ENCODE measurements at regions not wholly inside any gene's neighbourhood (a gene's known extent, or its start where the extent isn't known, plus 50 kb on each side); places are given as distances from the start of the nearest gene placed in this dataset.

DNA sequence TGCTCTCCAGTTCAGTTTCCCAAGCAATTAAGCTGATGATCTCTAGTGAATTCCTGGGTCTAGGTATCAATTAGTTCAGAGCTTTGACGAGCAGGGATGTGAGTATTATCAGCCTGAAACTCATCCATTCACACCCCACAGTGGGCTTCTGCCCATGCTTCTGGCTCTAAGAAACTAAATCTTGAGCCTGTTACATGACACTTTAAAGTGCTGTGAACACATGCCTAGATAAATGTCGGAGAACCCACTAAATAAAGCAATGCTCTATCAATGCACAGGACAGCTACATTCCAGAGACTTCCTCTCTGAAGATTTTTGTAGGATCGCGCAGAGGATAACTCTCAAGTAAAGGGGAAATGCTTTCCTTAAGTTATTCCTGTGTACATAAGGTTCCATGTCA is 356.5 kb upstream of the TNP1 start:
- no peak for DNase-seq

DNA sequence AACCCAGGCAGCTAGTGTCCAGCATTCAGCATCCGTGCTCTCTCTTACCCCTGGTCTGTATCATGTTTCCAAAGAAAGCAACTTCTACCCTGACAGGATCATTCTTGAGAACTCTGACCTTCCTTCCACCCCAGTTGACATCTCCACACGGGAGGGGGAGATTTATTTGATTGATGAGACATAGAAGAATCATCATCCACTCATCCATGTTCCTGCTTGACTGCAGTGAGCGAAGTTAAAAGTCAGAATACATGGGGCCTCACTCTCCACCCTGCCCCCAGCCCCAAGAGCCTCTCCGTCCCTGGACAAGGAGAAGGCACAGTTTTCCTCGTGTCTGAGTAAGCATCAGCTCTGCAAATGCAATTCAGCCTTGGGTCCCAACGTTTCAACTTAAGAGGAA is 356.0 kb upstream of the TNP1 start:
- no peak for DNase-seq

DNA sequence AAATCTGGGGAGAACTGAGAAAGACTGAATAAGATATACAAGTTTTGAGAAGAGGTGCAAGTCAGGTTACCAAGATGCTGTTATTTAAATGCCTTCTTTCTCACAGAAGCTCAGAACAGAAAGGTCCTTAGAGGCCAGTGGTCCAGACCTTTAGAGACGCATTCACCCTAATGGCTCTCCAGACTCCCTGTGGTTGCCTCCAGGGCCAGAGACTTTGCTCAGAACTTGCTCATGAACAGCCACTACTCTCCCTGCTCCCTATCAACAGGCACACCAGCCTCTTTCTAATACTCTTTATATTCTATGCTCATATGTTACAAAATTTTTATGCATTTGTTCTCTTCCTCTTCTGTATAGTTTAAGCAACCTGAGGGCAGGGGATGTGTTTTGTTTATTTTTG is 349.0 kb upstream of the TNP1 start:
- no peak for DNase-seq

DNA sequence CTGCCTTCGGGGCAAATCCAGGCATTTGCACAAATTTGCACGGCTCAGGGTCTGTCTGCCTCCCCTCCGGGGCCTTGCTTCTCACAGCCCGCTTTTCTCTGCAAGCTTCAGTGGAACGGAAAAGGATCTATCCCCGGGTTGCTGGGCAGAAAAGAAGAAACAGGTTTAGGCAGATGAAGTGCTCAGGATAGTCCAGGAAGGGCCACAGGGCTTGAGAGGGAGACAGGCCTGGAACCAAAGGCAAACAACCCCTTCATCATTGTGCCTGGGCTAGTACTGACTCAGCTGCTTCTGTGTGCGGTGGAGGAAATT is 347.8 kb upstream of the TNP1 start:
- no peak for DNase-seq

DNA sequence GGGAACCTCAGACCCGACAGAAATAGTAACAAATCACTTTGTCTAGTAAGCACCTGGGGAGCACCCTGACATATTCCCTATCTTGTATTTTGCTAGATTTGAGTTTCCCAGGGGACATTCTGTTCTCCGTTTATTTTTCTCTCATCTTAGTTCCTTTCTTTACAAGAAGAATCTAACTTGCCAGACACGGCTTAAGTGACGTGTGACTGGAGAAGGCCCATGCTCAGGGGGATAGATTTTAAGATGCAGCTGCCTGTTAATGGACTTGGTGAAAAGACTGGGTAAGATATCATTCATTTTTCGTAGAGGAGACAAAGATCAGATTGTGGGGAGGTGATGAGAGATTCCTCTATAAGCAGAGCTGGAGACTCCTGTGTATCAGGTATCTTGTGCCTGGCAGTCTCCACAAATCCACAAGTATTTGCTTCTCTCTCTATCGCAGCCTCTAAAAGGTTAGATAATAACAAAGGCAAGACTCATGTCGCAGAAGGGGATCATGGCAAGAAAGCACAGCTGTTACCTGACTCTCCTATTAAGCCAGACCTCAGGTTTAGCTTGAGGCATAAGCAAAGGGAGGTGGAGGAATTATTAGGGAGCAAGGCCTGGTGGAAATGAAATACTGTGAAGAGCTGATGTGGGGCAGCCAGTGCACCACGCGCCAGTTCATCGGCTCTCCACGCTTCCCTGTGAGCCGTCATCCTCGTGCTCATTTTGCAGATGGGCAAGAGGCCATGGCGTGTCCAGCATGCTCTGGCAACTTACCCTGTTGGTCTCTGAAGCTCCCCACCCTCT is 347.2 kb upstream of the TNP1 start:
- no peak for DNase-seq

DNA sequence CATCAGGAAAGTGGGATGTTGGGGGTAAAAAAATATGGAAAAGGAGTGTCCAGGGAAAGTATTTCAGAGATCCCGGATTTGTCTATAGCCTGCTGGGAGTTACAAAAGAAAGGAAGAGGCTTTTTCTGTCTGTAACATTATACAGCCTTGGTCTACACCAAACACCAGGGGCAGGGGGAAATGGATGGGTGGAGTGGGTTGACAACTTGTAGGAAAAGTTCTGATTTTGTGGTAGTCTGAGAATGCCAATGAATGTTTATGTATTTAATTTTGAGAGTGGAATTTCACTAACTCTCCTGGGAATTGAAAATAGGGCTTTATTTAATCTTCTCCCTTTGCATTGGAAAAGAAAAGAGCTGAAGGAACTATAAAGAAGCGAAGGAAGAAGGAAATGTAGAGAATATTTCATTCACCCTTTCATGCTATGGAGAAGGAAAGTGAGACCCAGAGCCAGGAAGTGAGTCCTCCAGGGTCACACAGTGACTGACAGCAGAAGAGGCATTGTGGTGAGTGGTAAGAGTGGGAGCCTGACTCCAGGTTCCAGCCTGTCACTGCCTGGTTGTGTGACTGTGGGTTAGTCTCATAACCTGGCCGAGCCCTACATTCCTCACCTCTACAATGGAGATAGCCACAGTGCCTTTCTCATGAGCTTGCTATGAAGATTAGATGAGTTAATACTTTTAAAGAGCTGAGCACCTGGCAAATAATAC is 346.3 kb upstream of the TNP1 start:
- DNase-seq = no peak

DNA sequence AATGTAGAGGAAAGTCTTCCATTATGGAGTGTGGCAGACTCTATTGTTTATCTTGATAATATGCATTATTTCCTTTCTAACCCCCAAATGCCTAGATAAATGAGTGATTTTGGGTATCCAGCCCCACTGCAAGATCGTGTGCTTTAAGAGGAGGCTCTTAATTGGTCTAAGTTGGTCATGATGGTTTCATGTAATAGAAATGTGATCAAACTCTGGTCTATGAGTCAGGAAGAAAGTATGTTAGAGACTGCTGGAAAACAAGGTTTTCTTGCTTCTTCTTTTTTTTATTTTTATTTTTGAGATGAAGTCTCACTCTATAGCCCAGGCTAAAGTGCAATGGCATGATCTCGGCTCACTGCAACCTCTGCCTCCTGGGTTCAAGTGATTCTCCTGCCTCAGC is 344.5 kb upstream of the TNP1 start:
- DNase-seq = no peak

DNA sequence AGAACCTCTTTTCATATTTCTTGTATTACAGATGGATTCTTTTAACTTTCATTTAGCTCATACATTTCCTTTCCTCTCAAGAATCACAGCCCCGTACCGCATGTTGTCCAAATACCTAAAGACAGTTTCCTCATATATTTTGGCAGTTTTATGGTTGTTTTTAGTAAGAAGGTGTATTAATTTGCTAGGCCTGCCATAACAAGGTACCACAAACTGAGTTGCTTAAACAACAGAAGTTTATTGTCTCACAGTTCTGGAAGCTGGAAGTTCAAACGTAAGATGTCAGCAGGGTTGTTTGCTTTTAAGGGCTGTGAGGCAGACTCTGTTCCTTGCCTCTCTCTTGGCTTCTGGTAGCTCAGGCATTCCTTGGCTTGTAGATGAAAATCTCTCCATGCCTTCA is 343.2 kb upstream of the TNP1 start:
- DNase-seq = no peak

DNA sequence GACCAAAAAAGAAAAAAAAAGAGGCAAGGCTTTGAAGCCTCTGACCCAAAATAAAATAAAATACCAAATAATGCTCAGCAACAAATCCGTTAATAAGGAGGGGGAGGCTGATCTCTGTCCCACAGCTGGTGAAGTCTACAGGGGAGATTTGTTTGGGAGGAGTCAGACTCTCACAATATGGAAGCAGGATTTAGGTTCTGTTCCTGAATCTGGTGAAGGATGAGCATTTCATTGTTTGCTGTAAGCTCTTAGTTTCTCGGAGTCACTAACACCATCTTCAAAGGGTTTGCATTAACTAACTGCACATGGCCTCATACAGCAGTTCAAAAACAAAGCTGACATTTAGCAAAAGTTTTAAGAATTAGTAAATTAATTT is 339.4 kb upstream of the TNP1 start:
- no peak for DNase-seq

DNA sequence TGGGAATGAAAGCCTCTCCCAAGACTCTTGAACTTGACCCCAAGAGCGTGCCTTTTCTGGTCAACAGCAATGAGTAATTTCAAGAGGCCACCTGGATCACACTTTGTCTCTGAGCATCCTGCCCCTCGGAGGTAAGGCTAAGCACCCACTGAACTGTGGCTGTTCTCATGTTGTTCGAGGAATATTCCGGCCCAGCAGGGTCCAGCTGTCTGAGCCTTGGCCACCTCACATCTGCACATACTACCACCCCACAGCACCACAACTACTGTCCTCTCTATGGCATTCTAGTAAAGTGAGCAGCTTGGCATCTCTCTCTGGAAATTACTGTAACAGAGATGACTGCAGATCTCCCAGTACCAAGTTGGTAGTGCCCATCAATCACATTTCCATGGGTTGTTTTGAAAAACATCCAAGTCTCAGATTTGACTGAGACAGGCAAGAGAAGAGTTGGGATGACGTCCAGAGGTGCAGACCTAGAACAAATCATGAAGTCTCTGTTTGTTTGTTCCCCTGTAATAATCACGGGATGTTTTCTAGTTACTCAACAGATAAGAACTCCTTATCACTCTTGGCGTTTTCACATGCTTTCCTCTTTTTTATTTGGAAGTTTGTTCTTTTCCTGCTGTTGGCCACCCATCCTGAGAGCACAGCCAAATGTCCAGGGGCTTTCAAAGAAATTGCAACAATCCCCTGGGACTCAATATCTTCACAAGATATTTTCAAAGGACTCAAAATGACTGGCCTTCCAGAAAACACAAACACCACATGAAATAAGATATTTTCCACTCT is 336.0 kb upstream of the TNP1 start:
- no peak for DNase-seq

DNA sequence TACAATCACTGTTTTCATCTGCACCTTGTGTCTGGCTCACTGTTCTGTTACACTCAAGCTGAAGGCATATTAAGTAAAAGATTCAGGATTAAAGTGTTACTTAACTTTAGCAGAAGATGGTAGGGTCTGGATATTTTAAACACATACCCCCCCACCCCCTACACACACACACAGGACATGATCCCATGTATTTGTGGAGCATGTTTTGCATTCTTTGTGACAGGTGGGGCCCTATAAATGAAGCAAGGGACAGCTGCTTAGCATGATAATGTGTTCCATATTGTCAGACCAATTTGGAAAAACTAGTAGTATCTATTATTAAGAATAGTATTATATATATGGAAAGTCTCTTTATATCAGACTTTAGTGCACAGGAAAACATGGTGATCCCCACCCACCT is 335.2 kb upstream of the TNP1 start:
- DNase-seq = no peak

DNA sequence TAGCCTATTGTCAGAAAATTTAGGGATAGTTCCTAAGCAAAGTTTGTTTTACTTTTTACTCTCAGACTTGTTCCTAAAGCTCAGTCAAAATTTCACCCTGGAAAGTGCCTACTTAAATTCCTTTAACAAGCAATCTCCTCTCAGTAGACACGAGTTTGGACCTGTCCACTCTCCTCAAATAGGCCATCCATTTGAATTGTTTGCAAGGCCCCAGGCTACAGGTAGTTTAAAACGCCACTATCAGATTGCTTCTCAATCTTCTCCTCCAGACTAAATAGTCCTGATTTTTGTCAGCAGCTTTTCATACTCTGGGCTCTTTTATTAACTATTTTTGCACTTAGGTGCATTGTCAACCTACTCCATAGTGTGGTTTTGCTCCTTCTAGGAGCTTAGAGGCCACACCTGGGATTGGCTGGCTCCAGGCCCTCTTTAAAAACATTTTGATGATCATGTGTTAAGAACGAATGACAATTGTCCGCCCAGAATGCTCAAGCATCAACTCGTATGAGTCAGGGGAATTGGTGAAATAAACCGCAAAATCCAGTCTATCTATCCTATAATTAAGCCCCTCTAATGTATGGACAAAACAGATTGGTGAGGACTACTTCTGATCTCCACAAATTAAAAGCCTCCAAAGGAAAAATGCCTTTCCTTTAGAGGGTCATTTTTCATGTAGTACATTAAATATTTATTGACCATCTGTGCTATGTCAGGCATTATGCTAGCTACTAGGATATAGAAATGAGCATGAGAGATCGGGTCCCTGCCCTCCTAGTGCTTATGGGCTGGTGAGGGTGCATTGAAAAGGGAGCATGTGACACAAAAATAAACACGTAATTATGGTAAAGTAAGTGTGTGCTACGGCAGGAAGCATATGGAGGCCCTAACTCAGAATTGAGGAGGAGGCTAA is 333.8 kb upstream of the TNP1 start:
- DNase-seq = no peak

DNA sequence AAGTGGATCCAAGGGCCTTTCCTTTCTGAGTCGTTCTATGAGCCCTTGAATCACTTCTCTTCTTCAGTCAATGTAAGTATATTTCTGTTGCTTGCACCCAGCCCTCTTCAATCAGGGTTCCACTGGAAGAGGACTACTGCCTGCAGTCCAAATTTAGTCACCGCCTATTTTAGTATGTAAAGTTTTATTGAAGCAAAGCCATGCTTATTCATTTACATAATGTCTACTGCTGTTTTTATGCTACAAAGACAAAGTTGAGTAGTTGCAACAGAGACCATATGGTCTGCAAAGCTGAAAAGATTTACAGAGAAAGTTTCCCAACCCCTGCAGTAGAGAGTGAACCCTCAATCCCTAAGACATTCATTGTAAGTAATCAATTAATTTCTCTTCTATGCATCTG is 332.5 kb upstream of the TNP1 start:
- no peak for DNase-seq

DNA sequence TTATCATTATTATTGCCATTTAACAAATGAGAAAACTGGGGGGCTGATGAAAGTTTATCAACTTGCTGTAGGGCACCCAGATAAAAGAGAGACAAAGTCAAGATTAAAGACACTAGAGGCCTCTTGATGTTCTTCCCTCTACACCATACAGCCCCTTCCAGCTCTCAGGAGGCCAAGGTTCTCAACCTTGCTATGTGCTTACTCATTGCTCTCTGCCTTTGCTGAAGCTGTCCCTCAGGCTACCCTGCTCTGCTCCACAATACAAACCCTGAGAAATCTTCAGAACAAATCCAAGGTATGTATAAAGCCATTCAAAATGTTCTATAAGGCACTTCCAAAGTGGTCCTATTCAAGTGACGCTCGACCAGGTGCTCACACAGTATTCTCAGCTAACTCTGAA is 329.9 kb upstream of the TNP1 start:
- DNase-seq = no peak

DNA sequence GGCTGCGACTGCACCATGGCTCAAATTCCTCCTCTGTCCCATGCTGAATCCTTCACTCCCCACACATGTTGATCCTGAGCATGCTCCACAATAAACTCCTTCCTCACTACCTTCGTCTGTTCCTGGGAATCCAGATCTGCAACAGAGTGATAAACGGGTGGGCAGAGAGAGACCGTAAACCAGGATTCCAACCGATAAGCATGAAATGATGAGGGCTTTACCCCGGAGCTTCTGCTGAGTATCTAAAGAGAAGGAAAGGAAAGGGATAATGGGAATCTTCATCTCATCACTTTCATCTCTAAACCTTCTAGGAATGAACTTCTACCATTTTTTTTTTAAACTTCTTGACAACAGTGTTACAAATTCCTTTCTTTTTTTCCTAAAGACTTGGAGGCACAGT is 329.3 kb upstream of the TNP1 start:
- DNase-seq = no peak

DNA sequence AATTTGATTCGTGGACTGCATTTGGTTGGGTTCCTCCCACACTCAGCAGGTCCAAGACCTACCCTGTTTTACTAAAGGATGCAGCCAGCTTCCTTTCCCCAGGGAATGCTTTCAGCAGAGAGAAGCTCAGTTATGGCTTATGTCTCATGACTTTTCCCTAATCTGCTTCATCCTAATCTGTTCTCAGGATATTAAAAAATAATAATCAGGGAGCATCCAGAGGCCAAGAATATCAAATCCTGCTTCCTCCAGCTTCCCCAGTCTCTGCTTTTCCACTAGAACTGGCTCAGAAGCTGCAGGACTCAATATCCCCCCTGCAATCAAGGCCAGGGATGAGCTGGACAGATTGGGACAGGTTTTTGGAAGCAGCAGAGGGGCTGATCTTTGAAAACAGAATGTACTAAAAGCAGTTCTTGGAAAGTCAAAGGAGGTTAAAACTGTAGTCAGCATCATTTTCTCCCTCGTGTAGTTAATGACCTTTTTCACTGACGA is 326.9 kb upstream of the TNP1 start:
- DNase-seq = no peak

DNA sequence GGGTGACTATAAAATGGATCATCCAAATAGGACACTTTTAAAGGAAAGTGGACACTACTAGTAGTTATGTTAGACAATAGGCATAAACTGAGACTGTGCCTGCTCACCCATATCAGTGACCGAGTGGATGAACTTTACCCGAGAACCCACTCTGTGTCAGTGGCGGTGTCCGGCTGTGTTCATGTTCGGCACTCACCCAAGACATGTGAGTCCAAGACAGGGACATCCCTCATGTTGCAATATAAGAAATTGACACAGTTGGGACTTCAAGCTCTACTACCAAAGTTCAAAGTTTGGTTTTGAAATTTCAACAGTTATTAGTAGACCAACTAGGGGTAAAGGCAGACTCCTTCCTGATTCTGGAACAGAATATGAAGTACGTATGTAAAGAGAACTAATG is 326.3 kb upstream of the TNP1 start:
- no peak for DNase-seq

DNA sequence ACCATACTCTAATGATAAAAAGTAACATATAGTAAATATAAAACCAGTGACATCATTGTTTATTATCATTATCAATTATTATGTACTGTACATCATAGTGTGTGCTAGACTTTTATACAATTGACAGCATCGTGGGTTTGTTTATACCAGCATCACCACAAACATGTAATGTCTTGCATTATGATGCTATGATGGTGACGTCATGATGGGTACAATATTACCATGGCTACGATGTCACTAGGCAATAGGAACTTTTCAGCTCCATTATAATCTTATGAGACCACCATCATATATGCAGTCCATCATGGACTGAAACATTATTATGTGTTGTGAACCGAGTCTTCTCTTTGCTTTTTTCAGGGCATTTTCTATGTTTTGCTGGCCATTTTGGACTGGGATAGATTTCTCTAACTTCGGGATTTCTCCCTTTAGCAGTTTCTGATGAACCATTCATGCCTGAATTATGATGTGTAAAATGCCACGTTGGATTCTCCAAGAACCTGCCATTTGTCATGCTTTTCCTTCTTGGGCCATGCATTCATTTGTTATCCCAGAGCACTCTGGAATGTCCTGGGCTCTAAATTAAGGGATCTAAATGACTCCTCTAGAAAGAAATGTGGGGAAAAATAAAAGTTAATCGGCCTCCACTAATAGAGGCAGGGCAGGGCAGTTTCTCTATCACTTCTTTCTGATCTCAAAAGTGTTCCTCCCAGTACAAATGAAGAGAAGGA is 325.6 kb upstream of the TNP1 start:
- DNase-seq = no peak

DNA sequence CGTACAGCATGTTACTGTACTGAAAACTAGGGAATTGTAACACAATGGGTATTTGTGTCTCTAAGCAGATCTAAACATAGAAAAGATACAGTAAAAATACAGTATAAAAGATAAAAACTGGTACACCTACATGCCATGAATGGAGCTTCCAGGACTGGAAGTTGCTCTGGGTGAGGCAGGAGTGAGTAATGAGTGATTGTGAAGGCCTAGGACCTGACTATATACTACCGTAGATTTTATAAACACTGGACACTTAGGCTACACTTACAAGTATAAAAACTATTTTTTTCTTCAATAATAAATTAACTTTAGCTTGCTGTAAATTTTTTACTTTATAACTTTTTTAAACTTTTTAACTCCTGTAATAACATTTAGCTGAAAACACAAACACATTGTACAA is 324.4 kb upstream of the TNP1 start:
- no peak for DNase-seq

DNA sequence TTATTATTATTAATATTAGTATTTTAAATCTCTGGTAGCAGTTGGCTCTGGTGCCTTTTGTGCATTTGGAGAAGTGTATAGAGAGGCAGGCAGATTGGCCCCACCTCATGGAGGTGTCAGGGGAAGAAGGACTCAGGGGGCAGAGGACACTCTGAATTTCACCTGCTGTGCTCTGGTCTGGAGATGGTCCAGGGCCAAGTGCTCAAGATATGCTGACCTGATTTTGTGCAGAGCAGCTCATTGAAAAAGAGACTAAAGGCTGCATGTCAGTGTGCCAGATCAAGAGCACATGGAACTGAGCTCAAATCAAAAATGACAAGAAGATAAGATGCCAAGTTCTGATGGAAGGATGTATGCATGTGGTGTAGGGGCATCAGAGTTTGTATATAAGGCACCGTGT is 323.6 kb upstream of the TNP1 start:
- DNase-seq = no peak

DNA sequence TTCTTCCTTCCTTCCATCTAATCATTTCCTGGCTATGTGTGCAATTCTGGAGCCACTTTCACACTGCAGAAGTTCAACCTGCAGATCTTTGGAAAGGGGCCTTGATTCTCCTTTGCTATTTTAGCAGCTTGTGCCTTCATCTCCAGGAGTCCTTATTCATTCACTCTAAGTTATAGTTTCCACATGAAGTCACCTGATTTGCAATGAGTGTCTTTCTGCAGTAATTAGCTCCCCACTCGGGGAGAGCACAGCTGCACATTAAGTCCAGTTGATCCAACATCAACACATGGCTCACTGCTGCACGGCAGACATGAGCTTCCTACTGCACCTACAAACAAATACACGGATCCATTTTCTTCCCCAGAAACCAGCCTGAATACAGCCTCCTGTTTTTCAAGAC is 323.1 kb upstream of the TNP1 start:
- no peak for DNase-seq

DNA sequence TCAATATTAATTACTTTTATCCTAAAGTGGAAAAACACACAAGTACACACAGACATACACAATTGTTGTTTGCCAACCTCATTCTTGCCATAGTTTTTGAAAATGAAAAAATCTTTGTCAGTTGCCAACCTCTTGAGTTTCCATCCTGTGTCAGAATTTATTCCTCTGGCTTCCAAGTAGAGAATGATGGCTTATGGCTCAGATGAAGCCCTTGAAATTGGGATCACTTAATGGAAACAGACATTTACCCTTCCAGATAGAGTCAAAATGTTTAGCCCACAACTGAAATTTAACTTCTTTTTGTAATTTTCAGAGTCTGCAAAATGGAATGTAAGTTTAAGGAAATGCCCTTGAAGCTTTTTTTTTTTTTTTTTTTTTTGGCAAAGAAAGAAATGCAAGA is 321.6 kb upstream of the TNP1 start:
- no peak for DNase-seq

Data from NCI-H774 (cell line).